Neural progenitor cell (in vitro differentiated cells): ENCODE measurements at regions not wholly inside any gene's neighbourhood (a gene's known extent, or its start where the extent isn't known, plus 50 kb on each side); places are given as distances from the start of the nearest gene placed in this dataset.

ENCODE experiments used
- CTCF ChIP-seq: fragments of 200-600 bp; sonication (generic); IDR thresholded peaks from 2 replicates; pipeline ENCODE4 v1.5.1; 2017; ENCODE audit warnings: antibody characterized with exemption, mild to moderate bottlenecking
- EZH2phosphoT487 ChIP-seq: fragments of 200-600 bp; sonication (generic); IDR thresholded peaks from 2 replicates; pipeline ENCODE4 v1.6.1; 2017; ENCODE audit warnings: antibody characterized with exemption

- TF ChIP-seq CTCF (no peak), EZH2phosphoT487 (no peak)
Observed at GRCh38 chr10:29859521-29860130, 199.8 kb downstream of the JCAD start.
